HepG2 (cell line): ENCODE measurements at regions not wholly inside any gene's neighbourhood (a gene's known extent, or its start where the extent isn't known, plus 50 kb on each side); places are given as distances from the start of the nearest gene placed in this dataset.

ENCODE experiments used
- CAMTA2 ChIP-seq: sonication (generic); formaldehyde crosslinking; IDR thresholded peaks from 2 replicates; pipeline ENCODE4 v1.4.0; 2020; ENCODE audit warnings: mild to moderate bottlenecking, missing genetic modification reagents, borderline replicate concordance
- ELF3 ChIP-seq: IDR thresholded peaks from 2 replicates; pipeline ENCODE4 v1.6.1; 2016; ENCODE audit warnings: missing genetic modification reagents, missing compliant biosample characterization
- ERF ChIP-seq: IDR thresholded peaks from 2 replicates; pipeline ENCODE4 v1.6.1; 2018; ENCODE audit warnings: missing biosample characterization, missing genetic modification reagents
- FOXA3 ChIP-seq: IDR thresholded peaks from 2 replicates; pipeline ENCODE4 v1.6.1; 2016; ENCODE audit warnings: missing genetic modification reagents, missing compliant biosample characterization
- FOXO1 ChIP-seq: sonication (generic); formaldehyde crosslinking; IDR thresholded peaks from 2 replicates; pipeline ENCODE4 v1.4.0; 2020; ENCODE audit warnings: missing genetic modification reagents
- HNF4A ChIP-seq: sonication (generic); formaldehyde crosslinking; IDR thresholded peaks from 2 replicates; pipeline ENCODE4 v1.4.0; 2020; ENCODE audit warnings: missing genetic modification reagents
- KDM6A ChIP-seq: IDR thresholded peaks from 2 replicates; pipeline ENCODE4 v1.6.1; 2016; ENCODE audit warnings: low read depth
- KMT2A ChIP-seq: sonication (generic); formaldehyde crosslinking; IDR thresholded peaks from 2 replicates; pipeline ENCODE4 v1.4.0; 2020; ENCODE audit warnings: missing genetic modification reagents
- MXI1 ChIP-seq: IDR thresholded peaks from 3 replicates; pipeline ENCODE4 v1.6.1; 2012; ENCODE audit warnings: low read depth, low read length, inconsistent platforms, borderline replicate concordance
- NCOA2 ChIP-seq: sonication (generic); formaldehyde crosslinking; IDR thresholded peaks from 2 replicates; pipeline ENCODE4 v1.8.0; 2022; ENCODE audit warnings: inconsistent platforms
- NCOR1 ChIP-seq: fragments of 200-600 bp; sonication (generic); IDR thresholded peaks from 2 replicates; pipeline ENCODE4 v1.7.0; 2017; ENCODE audit warnings: antibody characterized with exemption, low read length, borderline replicate concordance
- PPARG ChIP-seq: conservative IDR thresholded peaks from 2 replicates; pipeline ENCODE4 v1.6.1; 2016; ENCODE audit warnings: missing biosample characterization, missing genetic modification reagents
- SALL1 ChIP-seq: sonication (generic); formaldehyde crosslinking; IDR thresholded peaks from 2 replicates; pipeline ENCODE4 v1.8.0; 2022; ENCODE audit warnings: mild to moderate bottlenecking, missing genetic modification reagents
- SOX13 ChIP-seq, 3 experiments: fragments of 450-650 bp in 1 of 3; sonication (generic) in 1 of 3; formaldehyde crosslinking in 1 of 3; IDR thresholded peaks in 2 of 3; conservative IDR thresholded peaks in 1 of 3; 2 replicates each; pipeline versions ENCODE4 v1.5.0 to v1.6.1; 2016 to 2020; ENCODE audit warnings: antibody characterized with exemption in 1 of 3, mild to moderate bottlenecking in 1 of 3, missing compliant biosample characterization in 1 of 3, missing genetic modification reagents in 1 of 3, moderate library complexity in 1 of 3
- ZFP36L1 ChIP-seq: sonication (generic); formaldehyde crosslinking; IDR thresholded peaks from 2 replicates; pipeline ENCODE4 v1.8.0; 2022; ENCODE audit warnings: mild to moderate bottlenecking, missing genetic modification reagents, moderate library complexity
- ZGPAT ChIP-seq: IDR thresholded peaks from 2 replicates; pipeline ENCODE4 v1.6.1; 2016; ENCODE audit warnings: mild to moderate bottlenecking
- ZMYM3 ChIP-seq: sonication (generic); formaldehyde crosslinking; IDR thresholded peaks from 2 replicates; pipeline ENCODE4 v1.5.1; 2020; ENCODE audit warnings: mild to moderate bottlenecking, missing genetic modification reagents
- ZNF232 ChIP-seq: sonication (generic); formaldehyde crosslinking; IDR thresholded peaks from 2 replicates; pipeline ENCODE4 v1.4.0; 2020; ENCODE audit warnings: missing genetic modification reagents, borderline replicate concordance
- ZNF24 ChIP-seq: fragments of 450-650 bp; IDR thresholded peaks from 2 replicates; pipeline ENCODE4 v1.6.1; 2017; ENCODE audit warnings: antibody characterized with exemption, mild to moderate bottlenecking
- ZNF619 ChIP-seq: sonication (generic); formaldehyde crosslinking; IDR thresholded peaks from 2 replicates; pipeline ENCODE4 v1.4.0; 2020; ENCODE audit warnings: mild to moderate bottlenecking, missing genetic modification reagents
- ZNF709 ChIP-seq: sonication (generic); formaldehyde crosslinking; IDR thresholded peaks from 2 replicates; pipeline ENCODE4 v1.5.0; 2020; ENCODE audit warnings: mild to moderate bottlenecking, missing genetic modification reagents
- ZSCAN22 ChIP-seq: sonication (generic); formaldehyde crosslinking; IDR thresholded peaks from 2 replicates; pipeline ENCODE4 v1.4.0; 2020; ENCODE audit warnings: mild to moderate bottlenecking, missing genetic modification reagents
- TF ChIP-seq, protein P1 (sequence below): sonication (generic); formaldehyde crosslinking; IDR thresholded peaks from 2 replicates; pipeline ENCODE4 v1.4.0; 2020; ENCODE audit warnings: missing genetic modification reagents, mild to moderate bottlenecking, borderline replicate concordance
- TF ChIP-seq, protein P2 (sequence below): IDR thresholded peaks from 2 replicates; pipeline ENCODE4 v1.6.1; 2016

DNA sequence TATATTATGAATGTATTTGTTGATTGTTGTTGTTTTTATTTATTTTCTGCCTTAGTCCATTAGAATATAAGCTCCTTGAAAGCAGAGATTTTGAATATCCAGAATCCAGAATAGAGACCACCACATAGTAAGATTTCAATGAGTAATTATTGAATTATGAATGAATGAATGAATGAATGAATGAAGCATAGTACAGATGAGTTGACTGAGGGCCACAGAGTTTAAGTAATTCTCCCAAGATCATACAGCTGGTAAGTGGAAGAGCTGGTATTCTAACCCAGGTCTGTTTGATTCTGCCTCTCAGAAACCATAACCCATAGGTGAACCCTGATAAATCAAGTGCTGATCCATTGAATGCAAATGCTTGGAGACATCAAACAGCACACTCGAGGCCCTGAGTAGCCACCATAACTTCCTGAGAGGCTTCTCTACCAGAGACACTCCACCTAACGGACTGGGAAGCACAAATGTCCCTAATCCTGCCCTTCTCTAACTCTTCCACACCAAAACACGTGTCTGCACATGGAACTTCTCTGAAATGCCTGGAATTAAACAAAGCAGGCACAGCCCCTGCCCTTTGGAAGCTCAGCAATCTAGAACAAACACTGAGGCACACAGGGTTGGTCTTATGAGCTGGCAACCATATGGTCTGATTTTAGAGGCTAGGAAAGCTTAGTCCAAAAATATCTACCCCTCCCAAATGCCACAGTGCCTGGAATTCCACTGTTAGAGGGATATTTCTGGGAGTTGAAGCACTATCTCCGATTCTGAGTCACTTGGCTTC, 190.1 kb downstream of the FOXO1 start (continued):
- TF ChIP-seq ZNF232 (CRISPR knock-in tag) = 0 out of 2 replicates have a peak, but pooled peaks have one; percentile 26
- peak; percentile 49; the same call in 1 of the 2 replicates for TF ChIP-seq ELF3 (CRISPR knock-in tag)
- TF ChIP-seq MXI1 = peak; percentile 27; the same call in 1 of the 3 replicates
- TF ChIP-seq ERF (CRISPR knock-in tag) = peak; percentile 43; the same call in 1 of the 2 replicates
- TF ChIP-seq KMT2A (CRISPR knock-in tag) = peak; percentile 64; the same call in 1 of the 2 replicates
- peak; percentile 79 for TF ChIP-seq HNF4A (CRISPR knock-in tag)
- no peak for TF ChIP-seq ZNF619 (CRISPR knock-in tag)
- TF ChIP-seq ZGPAT = peak; percentile 26; the same call in 1 of the 2 replicates
- TF ChIP-seq ZSCAN22 (CRISPR knock-in tag) = no peak
- 0 out of 2 replicates have a peak, but pooled peaks have one; percentile 25 for TF ChIP-seq ZFP36L1 (CRISPR knock-in tag)
- peak; percentile 65 for TF ChIP-seq FOXO1 (CRISPR knock-in tag)
- TF ChIP-seq PPARG (CRISPR knock-in tag) = 0 out of 2 replicates have a peak, but pooled peaks have one; percentile 53
- TF ChIP-seq NCOA2 (CRISPR knock-in tag) = peak; percentile 67
- TF ChIP-seq FOXA3 (CRISPR knock-in tag) = peak; percentile 30; the same call in 1 of the 2 replicates
- TF ChIP-seq KDM6A = peak; percentile 71; the same call in 1 of the 2 replicates
- TF ChIP-seq, protein P1, sequence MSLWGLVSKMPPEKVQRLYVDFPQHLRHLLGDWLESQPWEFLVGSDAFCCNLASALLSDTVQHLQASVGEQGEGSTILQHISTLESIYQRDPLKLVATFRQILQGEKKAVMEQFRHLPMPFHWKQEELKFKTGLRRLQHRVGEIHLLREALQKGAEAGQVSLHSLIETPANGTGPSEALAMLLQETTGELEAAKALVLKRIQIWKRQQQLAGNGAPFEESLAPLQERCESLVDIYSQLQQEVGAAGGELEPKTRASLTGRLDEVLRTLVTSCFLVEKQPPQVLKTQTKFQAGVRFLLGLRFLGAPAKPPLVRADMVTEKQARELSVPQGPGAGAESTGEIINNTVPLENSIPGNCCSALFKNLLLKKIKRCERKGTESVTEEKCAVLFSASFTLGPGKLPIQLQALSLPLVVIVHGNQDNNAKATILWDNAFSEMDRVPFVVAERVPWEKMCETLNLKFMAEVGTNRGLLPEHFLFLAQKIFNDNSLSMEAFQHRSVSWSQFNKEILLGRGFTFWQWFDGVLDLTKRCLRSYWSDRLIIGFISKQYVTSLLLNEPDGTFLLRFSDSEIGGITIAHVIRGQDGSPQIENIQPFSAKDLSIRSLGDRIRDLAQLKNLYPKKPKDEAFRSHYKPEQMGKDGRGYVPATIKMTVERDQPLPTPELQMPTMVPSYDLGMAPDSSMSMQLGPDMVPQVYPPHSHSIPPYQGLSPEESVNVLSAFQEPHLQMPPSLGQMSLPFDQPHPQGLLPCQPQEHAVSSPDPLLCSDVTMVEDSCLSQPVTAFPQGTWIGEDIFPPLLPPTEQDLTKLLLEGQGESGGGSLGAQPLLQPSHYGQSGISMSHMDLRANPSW (CRISPR knock-in tag) = peak; percentile 36; the same call in 1 of the 2 replicates
- peak; percentile 85 for TF ChIP-seq ZNF24
- TF ChIP-seq NCOR1 = no peak
- no peak for TF ChIP-seq SOX13 (IDR thresholded peaks at IDR 0.05)
- TF ChIP-seq SOX13 (CRISPR knock-in tag; conservative IDR thresholded peaks at IDR 0.05 in 1 of 2, IDR thresholded peaks at IDR 0.05 in 1 of 2) = peak in 1 of 2 experiments; percentile 77; a peak in 2 of 4 replicates
- TF ChIP-seq ZNF709 (CRISPR knock-in tag) = peak; percentile 39; the same call in 1 of the 2 replicates
- TF ChIP-seq, protein P2, sequence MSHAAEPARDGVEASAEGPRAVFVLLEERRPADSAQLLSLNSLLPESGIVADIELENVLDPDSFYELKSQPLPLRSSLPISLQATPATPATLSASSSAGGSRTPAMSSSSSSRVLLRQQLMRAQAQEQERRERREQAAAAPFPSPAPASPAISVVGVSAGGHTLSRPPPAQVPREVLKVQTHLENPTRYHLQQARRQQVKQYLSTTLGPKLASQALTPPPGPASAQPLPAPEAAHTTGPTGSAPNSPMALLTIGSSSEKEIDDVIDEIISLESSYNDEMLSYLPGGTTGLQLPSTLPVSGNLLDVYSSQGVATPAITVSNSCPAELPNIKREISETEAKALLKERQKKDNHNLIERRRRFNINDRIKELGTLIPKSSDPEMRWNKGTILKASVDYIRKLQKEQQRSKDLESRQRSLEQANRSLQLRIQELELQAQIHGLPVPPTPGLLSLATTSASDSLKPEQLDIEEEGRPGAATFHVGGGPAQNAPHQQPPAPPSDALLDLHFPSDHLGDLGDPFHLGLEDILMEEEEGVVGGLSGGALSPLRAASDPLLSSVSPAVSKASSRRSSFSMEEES (CRISPR knock-in tag) = peak; percentile 80
- TF ChIP-seq CAMTA2 (CRISPR knock-in tag) = no peak
- 0 out of 2 replicates have a peak, but pooled peaks have one; percentile 64 for TF ChIP-seq ZMYM3 (CRISPR knock-in tag)
- TF ChIP-seq SALL1 = peak; percentile 84
